OCI-LY1 (cell line): ENCODE measurements at regions not wholly inside any gene's neighbourhood (a gene's known extent, or its start where the extent isn't known, plus 50 kb on each side); places are given as distances from the start of the nearest gene placed in this dataset.

Experiments
- EZH2 ChIP-seq: fragments of 200-600 bp; sonication (generic), shearing (Covaris generic); IDR thresholded peaks from 2 replicates; pipeline ENCODE4 v1.8.0; 2017; ENCODE audit warnings: borderline replicate concordance, mixed run types, mild to moderate bottlenecking, antibody characterized with exemption, low read length, moderate library complexity, mixed read lengths
- TF ChIP-seq, protein P1 (sequence below): fragments of 200-600 bp; sonication (generic), shearing (Covaris generic); IDR thresholded peaks from 2 replicates; pipeline ENCODE4 v1.5.1; 2017; ENCODE audit warnings: mild to moderate bottlenecking, antibody characterized with exemption, low read length, moderate library complexity, mixed read lengths

DNA sequence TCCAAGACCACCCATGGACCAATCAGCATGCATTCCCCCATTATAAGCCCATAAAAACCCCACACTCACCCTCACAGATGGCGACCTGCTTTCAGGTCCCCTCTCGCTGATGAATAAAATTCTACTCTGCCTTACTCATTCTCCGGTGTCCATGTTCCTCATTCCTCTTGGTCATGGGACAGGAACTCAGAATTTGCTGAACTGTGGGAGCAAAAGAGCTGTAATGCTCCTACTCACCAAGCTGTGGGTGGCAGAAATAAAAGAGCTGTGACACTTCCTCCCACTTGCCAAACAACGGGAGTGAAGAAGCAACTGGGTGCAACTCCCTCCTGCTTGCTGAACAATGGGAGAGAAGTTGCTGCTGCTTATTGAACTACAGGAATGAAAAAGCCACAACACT, 168.5 kb upstream of the PCDH18 start:
- TF ChIP-seq, protein P1, sequence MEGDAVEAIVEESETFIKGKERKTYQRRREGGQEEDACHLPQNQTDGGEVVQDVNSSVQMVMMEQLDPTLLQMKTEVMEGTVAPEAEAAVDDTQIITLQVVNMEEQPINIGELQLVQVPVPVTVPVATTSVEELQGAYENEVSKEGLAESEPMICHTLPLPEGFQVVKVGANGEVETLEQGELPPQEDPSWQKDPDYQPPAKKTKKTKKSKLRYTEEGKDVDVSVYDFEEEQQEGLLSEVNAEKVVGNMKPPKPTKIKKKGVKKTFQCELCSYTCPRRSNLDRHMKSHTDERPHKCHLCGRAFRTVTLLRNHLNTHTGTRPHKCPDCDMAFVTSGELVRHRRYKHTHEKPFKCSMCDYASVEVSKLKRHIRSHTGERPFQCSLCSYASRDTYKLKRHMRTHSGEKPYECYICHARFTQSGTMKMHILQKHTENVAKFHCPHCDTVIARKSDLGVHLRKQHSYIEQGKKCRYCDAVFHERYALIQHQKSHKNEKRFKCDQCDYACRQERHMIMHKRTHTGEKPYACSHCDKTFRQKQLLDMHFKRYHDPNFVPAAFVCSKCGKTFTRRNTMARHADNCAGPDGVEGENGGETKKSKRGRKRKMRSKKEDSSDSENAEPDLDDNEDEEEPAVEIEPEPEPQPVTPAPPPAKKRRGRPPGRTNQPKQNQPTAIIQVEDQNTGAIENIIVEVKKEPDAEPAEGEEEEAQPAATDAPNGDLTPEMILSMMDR: no peak
- no peak for TF ChIP-seq EZH2
